Retina (tissue), 1 donor: ENCODE measurements at regions not wholly inside any gene's neighbourhood (a gene's known extent, or its start where the extent isn't known, plus 50 kb on each side); places are given as distances from the start of the nearest gene placed in this dataset.

Experiments used
- DNase-seq: peaks from one replicate; pipeline ENCODE4 v3.0.0-alpha.2; 2016

GRCh38 chr11:112877581-112877980, 83.6 kb upstream of the NCAM1 start:
- peak; percentile 65 for DNase-seq

GRCh38 chr11:112878033-112878601, 83.1 kb upstream of the NCAM1 start:
- DNase-seq: peak; percentile 56

GRCh38 chr11:112880495-112880894, 80.7 kb upstream of the NCAM1 start:
- DNase-seq: no peak

- peak; percentile 88 for DNase-seq
Observed at GRCh38 chr11:112881461-112881860, 79.8 kb upstream of the NCAM1 start.

- no peak for DNase-seq
Observed at GRCh38 chr11:112882494-112883381, 78.5 kb upstream of the NCAM1 start.

GRCh38 chr11:112884012-112884767, 77.0 kb upstream of the NCAM1 start:
- no peak for DNase-seq

GRCh38 chr11:112885744-112886433, 75.3 kb upstream of the NCAM1 start:
- DNase-seq: no peak

GRCh38 chr11:112886434-112887370, 74.5 kb upstream of the NCAM1 start:
- DNase-seq: no peak

- DNase-seq: no peak
Observed at GRCh38 chr11:112889446-112889845, 71.8 kb upstream of the NCAM1 start.

GRCh38 chr11:112899235-112900006, 61.8 kb upstream of the NCAM1 start:
- DNase-seq: no peak

GRCh38 chr11:112901924-112902323, 59.3 kb upstream of the NCAM1 start:
- no peak for DNase-seq

GRCh38 chr11:112902361-112903011, 58.7 kb upstream of the NCAM1 start:
- no peak for DNase-seq

- peak; percentile 50 for DNase-seq
Observed at GRCh38 chr11:112903340-112903739, 57.9 kb upstream of the NCAM1 start.

- DNase-seq: no peak
Observed at GRCh38 chr11:112911124-112911523, 50.1 kb upstream of the NCAM1 start.
